ENCODE measurements at regions not wholly inside any gene's neighbourhood (a gene's known extent, or its start where the extent isn't known, plus 50 kb on each side); places are given as distances from the start of the nearest gene placed in this dataset.
A peak's percentile ranks its signal among the peaks of the same experiment; 100 is the strongest.

GRCh38 chr3:193842832-193843473 lies 249.9 kb downstream of the OPA1 start:
- Histone ChIP-seq H3K27me3 (ENCODE audit: insufficient read depth, low read length) (no peaks in the 10 kb centered on the region), H2AFZ (ENCODE audit: low read depth, low read length) (no peak overlapping the region), H3K9me3 (ENCODE audit: low read length) (no peaks in the 10 kb centered on the region), H3K36me3 (ENCODE audit: insufficient read depth, low read length) (no peaks in the 10 kb centered on the region), H3K4me1 (ENCODE audit: insufficient read depth, low read length) (no peaks in the 10 kb centered on the region), H3K4me3 (ENCODE audit: low read length) (no peak overlapping the region)

DNA sequence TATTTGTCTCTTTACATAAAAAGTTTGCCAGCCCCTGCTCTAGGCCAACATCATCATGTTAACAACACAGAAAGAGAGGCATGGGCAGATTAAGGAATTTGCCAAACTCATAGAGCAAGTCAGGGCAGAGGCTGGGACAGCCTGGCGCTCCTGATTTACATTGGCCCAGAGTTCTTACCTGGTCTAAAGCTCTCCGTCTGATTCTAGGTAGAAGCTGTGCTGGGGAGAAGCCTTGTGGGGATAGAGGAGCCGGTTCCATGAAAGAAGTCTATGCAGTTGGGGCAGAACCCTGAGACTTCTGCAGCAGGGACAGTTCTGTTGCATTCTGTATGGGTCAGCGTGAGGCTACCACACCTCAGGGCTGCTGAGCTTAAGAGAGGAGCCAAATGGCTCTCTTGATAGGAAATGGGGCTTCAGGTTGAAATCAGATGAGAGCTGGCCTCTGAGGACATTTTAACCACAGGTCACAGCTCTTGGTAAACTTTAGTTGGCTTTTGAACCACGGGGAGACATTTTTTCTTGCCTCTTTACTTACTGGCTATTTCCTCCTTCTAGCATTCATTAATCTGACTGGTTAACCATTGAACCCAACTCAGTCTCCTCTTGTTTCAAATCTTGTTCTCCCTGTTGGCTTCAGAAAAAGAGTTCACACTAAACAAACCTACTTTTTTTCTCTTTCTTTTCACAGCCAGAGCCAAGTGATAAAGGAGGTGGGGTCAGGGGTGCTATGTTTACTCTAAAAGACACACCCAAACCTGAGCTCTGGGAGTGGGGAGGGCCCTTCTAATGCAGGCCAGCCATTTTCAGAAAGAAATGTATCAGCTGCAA lies 250.7 kb downstream of the OPA1 start:
- Histone ChIP-seq H3K4me3 (ENCODE audit: low read length) (no peak overlapping the region), H2AFZ (ENCODE audit: low read depth, low read length) (no peak overlapping the region), H3K27me3 (ENCODE audit: insufficient read depth, low read length) (no peaks in the 10 kb centered on the region), H3K4me1 (ENCODE audit: insufficient read depth, low read length) (no peaks in the 10 kb centered on the region), H3K9me3 (ENCODE audit: low read length) (no peaks in the 10 kb centered on the region), H3K36me3 (ENCODE audit: insufficient read depth, low read length) (no peaks in the 10 kb centered on the region)

- H3K4me1 ChIP-seq (ENCODE audit: insufficient read depth, low read length): no peaks in the 10 kb centered on the region
- H2AFZ ChIP-seq (ENCODE audit: low read depth, low read length): no peak overlapping the region
- no peaks in the 10 kb centered on the region for H3K27me3 ChIP-seq (ENCODE audit: insufficient read depth, low read length)
- no peak overlapping the region for H3K4me3 ChIP-seq (ENCODE audit: low read length)
- H3K9me3 ChIP-seq (ENCODE audit: low read length): no peaks in the 10 kb centered on the region
- H3K36me3 ChIP-seq (ENCODE audit: insufficient read depth, low read length): no peaks in the 10 kb centered on the region
Measured at GRCh38 chr3:193844472-193844871, 251.5 kb downstream of the OPA1 start.

GRCh38 chr3:193845144-193845543 lies 252.1 kb downstream of the OPA1 start:
- H3K4me3 ChIP-seq (ENCODE audit: low read length): no peak overlapping the region
- no peak overlapping the region for H2AFZ ChIP-seq (ENCODE audit: low read depth, low read length)
- H3K36me3 ChIP-seq (ENCODE audit: insufficient read depth, low read length): no peaks in the 10 kb centered on the region
- H3K4me1 ChIP-seq (ENCODE audit: insufficient read depth, low read length): no peaks in the 10 kb centered on the region
- H3K27me3 ChIP-seq (ENCODE audit: insufficient read depth, low read length): no peaks in the 10 kb centered on the region
- H3K9me3 ChIP-seq (ENCODE audit: low read length): no peaks in the 10 kb centered on the region

DNA sequence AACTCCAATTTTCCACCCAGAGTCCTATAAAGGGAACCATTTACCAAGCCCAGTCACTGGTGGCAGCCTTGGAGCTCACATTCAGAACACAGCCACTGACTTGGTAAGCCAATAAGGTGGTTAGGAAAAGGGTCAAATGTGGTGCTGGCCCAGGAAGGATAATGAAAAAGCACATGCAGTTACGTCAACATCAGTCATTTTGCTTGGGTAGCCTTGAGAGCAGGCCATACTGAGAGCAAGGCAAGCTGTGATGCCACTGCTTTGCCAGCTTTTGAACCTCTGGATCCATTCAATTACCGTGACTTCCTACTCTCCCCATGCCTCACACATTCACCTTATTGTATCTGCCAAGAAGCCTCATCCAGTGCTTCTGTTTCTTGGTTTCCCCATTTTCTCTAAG lies 253.6 kb downstream of the OPA1 start:
- no peaks in the 10 kb centered on the region for H3K36me3 ChIP-seq (ENCODE audit: insufficient read depth, low read length)

GRCh38 chr3:193847402-193847801 lies 254.4 kb downstream of the OPA1 start:
- no peaks in the 10 kb centered on the region for H3K27me3 ChIP-seq (ENCODE audit: insufficient read depth, low read length)
- no peaks in the 10 kb centered on the region for H3K9me3 ChIP-seq (ENCODE audit: low read length)
- no peak overlapping the region for H2AFZ ChIP-seq (ENCODE audit: low read depth, low read length)
- H3K4me1 ChIP-seq (ENCODE audit: insufficient read depth, low read length): peaks cover 11% of the 10 kb centered on the region
- no peak overlapping the region for H3K4me3 ChIP-seq (ENCODE audit: low read length)
- H3K36me3 ChIP-seq (ENCODE audit: insufficient read depth, low read length): no peaks in the 10 kb centered on the region

More for the DNA sequence above, 253.6 kb downstream of the OPA1 start:
- H3K27me3 ChIP-seq (ENCODE audit: insufficient read depth, low read length): no peaks in the 10 kb centered on the region
- H3K4me1 ChIP-seq (ENCODE audit: insufficient read depth, low read length): peaks cover 3% of the 10 kb centered on the region
- H2AFZ ChIP-seq (ENCODE audit: low read depth, low read length): no peak overlapping the region
- no peak overlapping the region for H3K4me3 ChIP-seq (ENCODE audit: low read length)
- no peaks in the 10 kb centered on the region for H3K9me3 ChIP-seq (ENCODE audit: low read length)

DNA sequence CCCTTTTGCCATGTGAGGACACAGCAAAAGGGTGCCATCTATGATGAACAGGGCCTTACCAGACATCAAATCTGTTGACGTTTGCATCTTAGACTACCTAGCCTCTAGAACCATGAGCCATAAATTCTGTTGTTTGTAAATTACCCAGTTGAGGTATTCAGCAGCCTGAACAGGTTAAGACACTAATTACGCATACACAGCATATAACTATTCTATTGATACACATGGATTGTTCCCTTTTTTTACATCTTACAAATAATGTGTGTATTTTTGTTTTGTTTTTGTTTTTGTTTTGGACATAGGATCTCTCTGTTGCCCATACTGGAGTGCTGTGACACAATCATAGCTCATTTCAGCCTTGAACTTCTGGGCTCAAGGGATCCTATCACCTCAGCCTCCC lies 255.5 kb downstream of the OPA1 start:
- Histone ChIP-seq H3K36me3 (ENCODE audit: insufficient read depth, low read length) (no peaks in the 10 kb centered on the region), H3K4me1 (ENCODE audit: insufficient read depth, low read length) (peaks cover 19% of the 10 kb centered on the region), H2AFZ (ENCODE audit: low read depth, low read length) (no peak overlapping the region), H3K9me3 (ENCODE audit: low read length) (no peaks in the 10 kb centered on the region), H3K4me3 (ENCODE audit: low read length) (no peak overlapping the region), H3K27me3 (ENCODE audit: insufficient read depth, low read length) (no peaks in the 10 kb centered on the region)

- H3K27me3 ChIP-seq (ENCODE audit: insufficient read depth, low read length): no peaks in the 10 kb centered on the region
- H3K4me1 ChIP-seq (ENCODE audit: insufficient read depth, low read length): peaks cover 19% of the 10 kb centered on the region
- no peaks in the 10 kb centered on the region for H3K9me3 ChIP-seq (ENCODE audit: low read length)
Measured at GRCh38 chr3:193850084-193850619, 257.1 kb downstream of the OPA1 start.

GRCh38 chr3:193851428-193851847 lies 258.4 kb downstream of the OPA1 start:
- Histone ChIP-seq H3K4me3 (ENCODE audit: low read length) (no peak overlapping the region), H3K4me1 (ENCODE audit: insufficient read depth, low read length) (peaks cover 19% of the 10 kb centered on the region), H3K9me3 (ENCODE audit: low read length) (no peaks in the 10 kb centered on the region), H2AFZ (ENCODE audit: low read depth, low read length) (peak overlapping the region; percentile 74), H3K27me3 (ENCODE audit: insufficient read depth, low read length) (no peaks in the 10 kb centered on the region), H3K36me3 (ENCODE audit: insufficient read depth, low read length) (no peaks in the 10 kb centered on the region)

More at GRCh38 chr3:193850084-193850619, 257.1 kb downstream of the OPA1 start:
- Histone ChIP-seq H2AFZ (ENCODE audit: low read depth, low read length) (no peak overlapping the region), H3K36me3 (ENCODE audit: insufficient read depth, low read length) (no peaks in the 10 kb centered on the region), H3K4me3 (ENCODE audit: low read length) (no peak overlapping the region)

DNA sequence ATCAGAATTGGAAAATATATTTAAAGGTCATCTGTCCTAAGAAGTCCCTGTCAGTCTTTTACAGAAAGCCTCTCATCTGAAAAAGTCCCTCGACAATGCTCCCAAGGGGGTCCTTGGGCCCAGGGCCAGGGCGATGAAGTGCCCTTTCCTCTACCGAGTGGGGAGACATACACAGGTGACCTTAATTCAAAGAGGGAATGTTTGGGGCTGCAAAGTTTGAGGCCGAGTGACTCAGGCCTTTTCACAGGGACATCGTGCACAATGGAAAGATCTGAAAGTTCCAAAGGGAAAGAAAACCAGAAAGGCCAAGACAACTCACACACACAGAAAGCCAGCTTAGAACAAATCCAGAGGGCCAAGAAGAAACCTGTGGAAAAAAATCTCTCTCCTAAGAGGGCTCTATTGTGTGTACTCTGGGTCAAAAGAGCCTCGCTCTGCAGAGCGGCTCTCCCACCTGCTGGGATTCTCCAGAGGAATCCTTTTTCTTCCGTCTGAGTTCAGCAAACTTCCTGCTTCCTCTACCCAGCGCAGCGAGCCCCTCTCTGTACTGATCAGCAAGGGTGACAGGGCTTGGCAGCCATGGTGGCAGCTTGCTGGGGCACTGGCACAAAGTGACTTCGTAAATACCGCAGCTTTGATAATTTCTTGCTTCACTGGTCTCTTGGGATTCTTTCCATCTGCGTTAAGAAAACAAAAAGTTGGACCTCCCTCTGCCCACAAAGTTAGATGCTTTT lies 259.1 kb downstream of the OPA1 start:
- Histone ChIP-seq H3K36me3 (ENCODE audit: insufficient read depth, low read length) (no peaks in the 10 kb centered on the region), H3K9me3 (ENCODE audit: low read length) (no peaks in the 10 kb centered on the region), H2AFZ (ENCODE audit: low read depth, low read length) (peak overlapping the region; percentile 74), H3K4me3 (ENCODE audit: low read length) (peak overlapping the region; percentile 26), H3K27me3 (ENCODE audit: insufficient read depth, low read length) (no peaks in the 10 kb centered on the region), H3K4me1 (ENCODE audit: insufficient read depth, low read length) (peaks cover 19% of the 10 kb centered on the region)

DNA sequence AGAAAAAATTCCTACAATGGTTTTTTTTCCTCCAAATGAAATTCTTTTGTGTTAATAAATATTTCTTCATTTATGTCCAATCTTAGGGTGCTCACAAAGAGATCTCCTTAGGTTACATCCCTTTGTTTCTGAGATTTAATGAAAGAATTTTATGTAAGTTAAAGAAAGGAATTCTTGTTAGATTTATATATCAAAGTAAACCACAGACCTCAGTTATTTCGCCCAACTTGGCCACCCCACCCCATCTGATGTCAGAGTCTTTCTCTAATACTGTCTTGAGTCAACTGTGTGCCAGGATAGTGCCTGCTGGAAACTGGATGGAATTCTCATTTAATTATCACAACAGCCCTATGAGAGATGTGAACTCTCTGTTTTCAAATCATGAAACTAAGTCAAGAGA lies 259.9 kb downstream of the OPA1 start:
- H3K36me3 ChIP-seq (ENCODE audit: insufficient read depth, low read length): no peaks in the 10 kb centered on the region
- H3K9me3 ChIP-seq (ENCODE audit: low read length): no peaks in the 10 kb centered on the region
- H2AFZ ChIP-seq (ENCODE audit: low read depth, low read length): no peak overlapping the region
- H3K4me1 ChIP-seq (ENCODE audit: insufficient read depth, low read length): peaks cover 19% of the 10 kb centered on the region
- H3K4me3 ChIP-seq (ENCODE audit: low read length): no peak overlapping the region
- no peaks in the 10 kb centered on the region for H3K27me3 ChIP-seq (ENCODE audit: insufficient read depth, low read length)

- Histone ChIP-seq H2AFZ (ENCODE audit: low read depth, low read length) (no peak overlapping the region), H3K36me3 (ENCODE audit: insufficient read depth, low read length) (no peaks in the 10 kb centered on the region), H3K4me1 (ENCODE audit: insufficient read depth, low read length) (peaks cover 19% of the 10 kb centered on the region), H3K27me3 (ENCODE audit: insufficient read depth, low read length) (no peaks in the 10 kb centered on the region), H3K9me3 (ENCODE audit: low read length) (no peaks in the 10 kb centered on the region), H3K4me3 (ENCODE audit: low read length) (no peak overlapping the region)
Measured at GRCh38 chr3:193853511-193854219, 260.7 kb downstream of the OPA1 start.
